Uterus (tissue), 3 donors: ENCODE measurements at regions not wholly inside any gene's neighbourhood (a gene's known extent, or its start where the extent isn't known, plus 50 kb on each side); places are given as distances from the start of the nearest gene placed in this dataset.

ENCODE experiments used
- DNase-seq, 2 donors: peaks; one replicate each; pipeline ENCODE4 v3.0.0-alpha.2; 2019 to 2020
- H3K27ac ChIP-seq, 2 donors: fragments of 200-600 bp; sonication (generic); 1 replicate in 1 of 2; 2 replicates in 1 of 2; pipeline ENCODE4 v1.5.1; 2016 to 2018
- H3K27me3 ChIP-seq, 2 donors: fragments of 200-600 bp; sonication (generic); one replicate each; pipeline ENCODE4 v1.5.1; 2018 to 2019; ENCODE audit warnings: control low read depth in 1 of 2
- H3K36me3 ChIP-seq, 2 donors: fragments of 200-600 bp; sonication (generic); one replicate each; pipeline ENCODE4 v1.5.1; 2019; ENCODE audit warnings: control low read depth in 1 of 2
- H3K4me1 ChIP-seq, 2 donors: fragments of 200-600 bp; sonication (generic); one replicate each; pipeline ENCODE4 v1.5.1; 2018 to 2019; ENCODE audit warnings: control low read depth in 1 of 2
- H3K4me3 ChIP-seq, 2 donors: fragments of 200-600 bp; sonication (generic); 1 replicate in 1 of 2; 2 replicates in 1 of 2; pipeline ENCODE4 v1.5.1; 2018 to 2019; ENCODE audit warnings: mild to moderate bottlenecking in 1 of 2
- H3K9me3 ChIP-seq, 2 donors: fragments of 200-600 bp; sonication (generic); one replicate each; pipeline ENCODE4 v1.5.1; 2019; ENCODE audit warnings: control low read depth in 1 of 2
- POLR2A ChIP-seq, 2 donors: fragments of 450-650 bp; IDR thresholded peaks; one replicate each; pipeline ENCODE4 v1.6.1; 2016; ENCODE audit warnings: antibody characterized with exemption in 2 of 2, mild to moderate bottlenecking in 1 of 2, moderate library complexity in 1 of 2
- intact Hi-C: fragments of 100-400 bp; cut with DNase I; formaldehyde crosslinking; loops from one replicate; pipeline ENCODE4 v1.15.1; 2023; ENCODE audit warnings: low total_unique reads
- TF ChIP-seq, protein P1 (sequence below), 4 experiments: fragments of 200-600 bp in 2 of 4; fragments of 450-650 bp in 2 of 4; sonication (generic) in 2 of 4; IDR thresholded peaks; one replicate each; pipeline ENCODE4 v1.5.1; 2016 to 2019; ENCODE audit warnings: antibody characterized with exemption in 4 of 4, mild to moderate bottlenecking in 2 of 4, moderate library complexity in 1 of 4
- donor health status: DM: yes; HTN: yes; CAD: no.

DNA sequence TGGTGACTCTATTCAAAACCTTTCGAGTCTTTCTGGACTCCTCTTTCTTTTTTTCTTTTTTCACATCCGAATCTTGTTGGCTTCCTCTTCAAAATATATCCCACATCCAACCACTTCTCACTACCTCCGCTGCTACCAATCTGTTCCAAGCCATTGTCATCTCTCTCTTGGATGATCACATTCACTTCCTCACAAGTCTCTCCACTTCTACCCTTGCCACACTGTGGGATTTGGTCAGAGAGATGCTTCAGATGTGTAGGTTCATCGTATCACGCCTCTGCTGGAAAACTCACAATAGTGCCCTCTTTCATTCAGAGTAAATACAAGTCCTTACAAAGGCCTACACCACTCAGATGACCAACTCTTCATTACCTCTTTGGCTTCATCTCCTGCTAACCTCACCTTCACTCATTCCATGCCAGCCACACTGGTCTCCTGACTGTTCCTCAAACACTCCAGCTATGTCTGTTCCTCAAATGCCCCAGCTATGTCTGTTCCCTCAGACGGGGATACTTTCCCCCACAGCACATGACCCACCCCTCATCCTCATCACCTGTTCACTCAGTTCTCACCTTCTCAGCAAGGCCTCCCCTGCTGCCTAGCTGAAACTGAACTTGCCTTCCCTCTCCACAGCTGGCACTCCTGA lies 67.2 kb upstream of the PELI1 start:
- Histone ChIP-seq H3K27me3 (no peaks in the 10 kb centered on the region), H3K4me1 (peaks cover 0 to 12% of the 10 kb centered on the region in 2 donors), H3K4me3 (no peak overlapping the region), H3K9me3 (no peaks in the 10 kb centered on the region), H3K27ac (no peak overlapping the region), H3K36me3 (no peaks in the 10 kb centered on the region)
- no peak for DNase-seq
- TF ChIP-seq, protein P1, sequence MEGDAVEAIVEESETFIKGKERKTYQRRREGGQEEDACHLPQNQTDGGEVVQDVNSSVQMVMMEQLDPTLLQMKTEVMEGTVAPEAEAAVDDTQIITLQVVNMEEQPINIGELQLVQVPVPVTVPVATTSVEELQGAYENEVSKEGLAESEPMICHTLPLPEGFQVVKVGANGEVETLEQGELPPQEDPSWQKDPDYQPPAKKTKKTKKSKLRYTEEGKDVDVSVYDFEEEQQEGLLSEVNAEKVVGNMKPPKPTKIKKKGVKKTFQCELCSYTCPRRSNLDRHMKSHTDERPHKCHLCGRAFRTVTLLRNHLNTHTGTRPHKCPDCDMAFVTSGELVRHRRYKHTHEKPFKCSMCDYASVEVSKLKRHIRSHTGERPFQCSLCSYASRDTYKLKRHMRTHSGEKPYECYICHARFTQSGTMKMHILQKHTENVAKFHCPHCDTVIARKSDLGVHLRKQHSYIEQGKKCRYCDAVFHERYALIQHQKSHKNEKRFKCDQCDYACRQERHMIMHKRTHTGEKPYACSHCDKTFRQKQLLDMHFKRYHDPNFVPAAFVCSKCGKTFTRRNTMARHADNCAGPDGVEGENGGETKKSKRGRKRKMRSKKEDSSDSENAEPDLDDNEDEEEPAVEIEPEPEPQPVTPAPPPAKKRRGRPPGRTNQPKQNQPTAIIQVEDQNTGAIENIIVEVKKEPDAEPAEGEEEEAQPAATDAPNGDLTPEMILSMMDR (IDR thresholded peaks at IDR 0.05): no peak
- intact Hi-C loops: no loop called here

DNA sequence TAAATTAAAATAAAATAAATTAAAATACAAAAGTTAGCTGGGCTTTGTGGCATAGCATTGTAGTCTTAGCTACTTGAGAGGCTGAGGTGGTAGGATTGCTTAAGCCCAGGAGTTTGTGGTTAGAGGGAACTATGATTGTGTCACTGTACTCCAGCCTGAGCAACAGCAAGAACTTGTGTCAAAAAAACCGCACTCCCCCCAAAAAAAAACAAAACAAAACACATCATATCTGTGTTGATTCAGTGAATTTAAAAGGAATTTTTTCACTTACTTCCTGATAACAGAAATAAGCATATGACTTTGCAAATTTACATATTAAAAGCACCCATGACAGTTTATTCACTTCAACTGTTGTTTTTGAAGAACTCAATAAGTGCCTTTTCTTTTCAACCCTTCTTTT lies 68.1 kb upstream of the PELI1 start:
- no peaks in the 10 kb centered on the region for H3K27me3 ChIP-seq
- TF ChIP-seq, protein P1 (IDR thresholded peaks at IDR 0.05): no peak
- no peak for TF ChIP-seq POLR2A (IDR thresholded peaks at IDR 0.05)
- intact Hi-C loops: no loop called here
- no peak overlapping the region for H3K27ac ChIP-seq
- H3K4me1 ChIP-seq: peaks cover 0 to 12% of the 10 kb centered on the region in 2 donors
- H3K4me3 ChIP-seq: no peak overlapping the region
- DNase-seq: no peak
- H3K9me3 ChIP-seq: no peaks in the 10 kb centered on the region
- no peaks in the 10 kb centered on the region for H3K36me3 ChIP-seq

DNA sequence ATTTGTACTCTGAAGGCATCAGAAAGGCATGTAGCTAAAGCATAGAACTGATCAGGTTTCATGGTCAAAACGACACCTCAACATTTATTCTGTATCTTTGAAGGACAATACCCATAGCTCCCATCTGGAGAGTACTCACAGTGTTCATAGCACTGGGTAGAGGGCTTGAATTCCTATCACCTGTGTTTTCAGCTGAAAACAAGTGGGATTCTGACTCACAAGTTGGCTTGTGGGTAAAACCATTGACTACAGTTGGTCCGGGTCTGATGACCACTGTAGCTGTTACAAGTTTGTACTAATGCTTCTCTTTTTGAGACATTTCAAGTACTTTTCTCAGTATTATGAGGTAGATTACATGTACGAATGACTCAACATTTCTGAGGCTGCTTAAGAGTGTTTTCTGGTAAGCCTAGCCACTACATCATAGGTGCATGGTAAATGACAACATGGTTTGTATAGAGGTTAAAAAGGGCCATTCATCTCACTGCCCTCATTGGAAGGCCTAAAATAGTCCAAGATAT lies 68.6 kb upstream of the PELI1 start:
- Histone ChIP-seq H3K4me1 (peaks cover 0 to 12% of the 10 kb centered on the region in 2 donors), H3K4me3 (no peak overlapping the region), H3K36me3 (no peaks in the 10 kb centered on the region), H3K27ac (peak overlapping the region in 1 of 2 donors; percentile 4), H3K9me3 (no peaks in the 10 kb centered on the region), H3K27me3 (no peaks in the 10 kb centered on the region)
- DNase-seq: no peak
- intact Hi-C loops: no loop called here
- TF ChIP-seq, protein P1 (IDR thresholded peaks at IDR 0.05): no peak
- no peak for TF ChIP-seq POLR2A (IDR thresholded peaks at IDR 0.05)

DNA sequence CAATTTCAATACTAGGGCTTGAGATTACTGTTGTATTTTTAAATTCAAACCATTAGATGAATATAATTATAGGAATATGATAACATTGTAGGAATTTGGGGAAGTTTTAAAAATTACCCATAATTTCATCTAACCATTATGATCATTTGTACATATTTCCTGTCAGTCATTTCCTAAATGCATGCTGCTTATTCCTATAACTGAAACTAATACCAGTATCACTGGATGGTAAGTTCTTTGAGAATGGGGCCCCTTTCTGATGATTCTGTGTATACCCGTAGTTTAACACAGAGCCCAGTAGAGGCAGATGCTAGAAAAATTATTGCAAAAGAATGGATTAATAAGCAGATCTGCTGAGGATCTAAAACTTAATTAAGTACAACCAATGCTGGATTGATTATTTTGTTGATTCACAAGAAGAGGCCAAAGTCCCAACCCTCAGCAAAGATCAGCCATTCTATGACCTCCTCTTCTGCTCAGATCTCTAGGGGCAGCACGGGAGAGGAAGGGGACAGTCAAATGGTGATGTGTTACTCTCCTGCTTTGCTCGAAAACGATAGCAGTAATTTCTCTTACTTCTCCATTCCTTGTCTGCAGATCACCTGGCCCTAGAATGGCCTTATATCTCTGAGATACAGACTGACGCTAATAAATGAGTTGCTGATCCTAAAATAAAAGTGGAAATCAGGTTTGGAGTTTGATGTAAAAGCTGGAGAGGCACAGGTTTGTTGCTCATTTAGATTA lies 69.5 kb upstream of the PELI1 start:
- intact Hi-C loops: no loop called here
- Histone ChIP-seq H3K27ac (peak overlapping the region; percentile 46 to 74), H3K36me3 (no peaks in the 10 kb centered on the region), H3K9me3 (no peaks in the 10 kb centered on the region), H3K4me3 (no peak overlapping the region), H3K4me1 (peaks cover 0 to 12% of the 10 kb centered on the region in 2 donors), H3K27me3 (no peaks in the 10 kb centered on the region)
- no peak for TF ChIP-seq POLR2A (IDR thresholded peaks at IDR 0.05)
- TF ChIP-seq, protein P1 (IDR thresholded peaks at IDR 0.05): no peak
- DNase-seq: no peak
